ENCODE measurements at regions not wholly inside any gene's neighbourhood (a gene's known extent, or its start where the extent isn't known, plus 50 kb on each side); places are given as distances from the start of the nearest gene placed in this dataset.

GRCh38 chr16:65666132-65666941, 544.5 kb upstream of the CDH11 start:
- DNase-seq (ENCODE audit: low read depth in 2 of 2), result no peak
- H3K4me3 ChIP-seq (replicated peaks in 1 of 2; ENCODE audit: low read depth in 2 of 2, low read length in 2 of 2), result no peak overlapping the region
- no peak for TF ChIP-seq CTCF (IDR thresholded peaks at IDR 0.05; ENCODE audit: low read depth, low read length)

GRCh38 chr16:65665586-65665985, 543.7 kb upstream of the CDH11 start:
- no peak for DNase-seq (ENCODE audit: low read depth in 2 of 2)
- no peak for TF ChIP-seq CTCF (IDR thresholded peaks at IDR 0.05; ENCODE audit: low read depth, low read length)
- no peak overlapping the region for H3K4me3 ChIP-seq (replicated peaks in 1 of 2; ENCODE audit: low read depth in 2 of 2, low read length in 2 of 2)

GRCh38 chr16:65663774-65664173, 541.9 kb upstream of the CDH11 start:
- TF ChIP-seq CTCF (IDR thresholded peaks at IDR 0.05; ENCODE audit: low read depth, low read length), result no peak
- H3K4me3 ChIP-seq (replicated peaks in 1 of 2; ENCODE audit: low read depth in 2 of 2, low read length in 2 of 2), result no peak overlapping the region
- no peak for DNase-seq (ENCODE audit: low read depth in 2 of 2)

- DNase-seq (ENCODE audit: low read depth in 2 of 2), result no peak
- H3K4me3 ChIP-seq (replicated peaks in 1 of 2; ENCODE audit: low read depth in 2 of 2, low read length in 2 of 2), result no peak overlapping the region
- TF ChIP-seq CTCF (IDR thresholded peaks at IDR 0.05; ENCODE audit: low read depth, low read length), result no peak
These were observed 540.4 kb upstream of the CDH11 start for GRCh38 chr16:65662256-65662655.

- H3K4me3 ChIP-seq (replicated peaks in 1 of 2; ENCODE audit: low read depth in 2 of 2, low read length in 2 of 2), result no peak overlapping the region
- no peak for DNase-seq (ENCODE audit: low read depth in 2 of 2)
- no peak for TF ChIP-seq CTCF (IDR thresholded peaks at IDR 0.05; ENCODE audit: low read depth, low read length)
These were observed 539.7 kb upstream of the CDH11 start for GRCh38 chr16:65661558-65661957.

- no peak for TF ChIP-seq CTCF (IDR thresholded peaks at IDR 0.05; ENCODE audit: low read depth, low read length)
- H3K4me3 ChIP-seq (replicated peaks in 1 of 2; ENCODE audit: low read depth in 2 of 2, low read length in 2 of 2), result no peak overlapping the region
- DNase-seq (ENCODE audit: low read depth in 2 of 2), result peak in 1 of 2 donors; percentile 48
These were observed 538.5 kb upstream of the CDH11 start for GRCh38 chr16:65660390-65660789.

GRCh38 chr16:65659758-65660157, 537.9 kb upstream of the CDH11 start:
- no peak overlapping the region for H3K4me3 ChIP-seq (replicated peaks in 1 of 2; ENCODE audit: low read depth in 2 of 2, low read length in 2 of 2)
- no peak for TF ChIP-seq CTCF (IDR thresholded peaks at IDR 0.05; ENCODE audit: low read depth, low read length)
- no peak for DNase-seq (ENCODE audit: low read depth in 2 of 2)

All from cardiac fibroblast (primary cell).